Fibroblast of mammary gland (primary cell): ENCODE measurements at regions not wholly inside any gene's neighbourhood (a gene's known extent, or its start where the extent isn't known, plus 50 kb on each side); places are given as distances from the start of the nearest gene placed in this dataset.
A peak's percentile ranks its signal among the peaks of the same experiment; 100 is the strongest.

Source experiments
- DNase-seq: peaks from one replicate; pipeline ENCODE4 v3.0.0-alpha.2; 2010; ENCODE audit warnings: low read depth
- H3K4me3 ChIP-seq: 2 replicates; pipeline ENCODE4 v1.5.1; 2011; ENCODE audit warnings: low read depth, mild to moderate bottlenecking, low read length, moderate library complexity; ENCODE audit not compliant: control insufficient read depth
- CTCF ChIP-seq: conservative IDR thresholded peaks from 2 replicates; pipeline ENCODE4 v1.5.1; 2011; ENCODE audit warnings: low read depth, low read length, inconsistent platforms; ENCODE audit not compliant: control insufficient read depth, insufficient read depth

- H3K4me3 ChIP-seq, result no peak overlapping the region
- DNase-seq, result no peak
- no peak for TF ChIP-seq CTCF
These were observed 193.0 kb upstream of the E2F8 start for GRCh38 chr11:19433791-19434190.

- no peak for DNase-seq
- no peak overlapping the region for H3K4me3 ChIP-seq
- no peak for TF ChIP-seq CTCF
These were observed 192.6 kb upstream of the E2F8 start for GRCh38 chr11:19433367-19433766.

GRCh38 chr11:19432370-19433061 lies 191.8 kb upstream of the E2F8 start:
- no peak for TF ChIP-seq CTCF
- no peak overlapping the region for H3K4me3 ChIP-seq
- peak; percentile 97 for DNase-seq

- no peak for TF ChIP-seq CTCF
- H3K4me3 ChIP-seq, result no peak overlapping the region
- DNase-seq, result no peak
These were observed 190.1 kb upstream of the E2F8 start for GRCh38 chr11:19430754-19431398.

GRCh38 chr11:19430346-19430745 lies 189.6 kb upstream of the E2F8 start:
- H3K4me3 ChIP-seq, result no peak overlapping the region
- no peak for TF ChIP-seq CTCF
- DNase-seq, result no peak

GRCh38 chr11:19429108-19429760 lies 188.5 kb upstream of the E2F8 start:
- DNase-seq, result no peak
- no peak for TF ChIP-seq CTCF

More at GRCh38 chr11:19429108-19429760, 188.5 kb upstream of the E2F8 start:
- H3K4me3 ChIP-seq, result no peak overlapping the region
